ENCODE measurements at regions not wholly inside any gene's neighbourhood (a gene's known extent, or its start where the extent isn't known, plus 50 kb on each side); places are given as distances from the start of the nearest gene placed in this dataset.
A peak's percentile ranks its signal among the peaks of the same experiment; 100 is the strongest.
"Not testable (repeated sequence)": the region's sequence is repeated elsewhere in the genome, so short reads cannot be mapped to it uniquely, and the experiment has no call there.

GRCh38 chr14:30270200-30271161 is 288.5 kb upstream of the G2E3 start:
- peak; percentile 39 for DNase-seq

GRCh38 chr14:30271811-30272323 is 287.1 kb upstream of the G2E3 start:
- DNase-seq: no peak

- DNase-seq: no peak
Observed at GRCh38 chr14:30272848-30273832, 285.8 kb upstream of the G2E3 start.

DNA sequence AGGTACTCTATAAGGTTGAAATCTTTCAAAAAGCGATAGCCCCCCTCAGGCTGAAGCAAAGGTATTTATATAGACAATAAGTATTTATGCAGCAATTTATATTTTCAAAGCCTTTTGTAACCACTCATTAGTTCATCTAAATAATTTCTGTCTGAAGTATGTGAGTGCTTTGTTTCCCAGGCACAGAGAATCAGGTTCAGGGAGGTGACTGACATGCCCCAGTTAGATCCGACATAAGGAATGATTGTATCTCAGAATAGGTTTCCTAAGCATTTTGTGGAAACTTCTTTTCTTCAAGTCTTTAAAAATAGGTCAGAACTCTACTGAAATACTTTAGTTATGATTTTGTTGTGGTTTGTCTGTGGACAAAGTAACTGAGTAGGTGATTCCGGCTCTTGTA is 283.4 kb upstream of the G2E3 start:
- no peak for DNase-seq

- DNase-seq: no peak
Observed at GRCh38 chr14:30277268-30277667, 281.7 kb upstream of the G2E3 start.

- DNase-seq: not testable (repeated sequence)
Observed at GRCh38 chr14:30278856-30279255, 280.1 kb upstream of the G2E3 start.

DNA sequence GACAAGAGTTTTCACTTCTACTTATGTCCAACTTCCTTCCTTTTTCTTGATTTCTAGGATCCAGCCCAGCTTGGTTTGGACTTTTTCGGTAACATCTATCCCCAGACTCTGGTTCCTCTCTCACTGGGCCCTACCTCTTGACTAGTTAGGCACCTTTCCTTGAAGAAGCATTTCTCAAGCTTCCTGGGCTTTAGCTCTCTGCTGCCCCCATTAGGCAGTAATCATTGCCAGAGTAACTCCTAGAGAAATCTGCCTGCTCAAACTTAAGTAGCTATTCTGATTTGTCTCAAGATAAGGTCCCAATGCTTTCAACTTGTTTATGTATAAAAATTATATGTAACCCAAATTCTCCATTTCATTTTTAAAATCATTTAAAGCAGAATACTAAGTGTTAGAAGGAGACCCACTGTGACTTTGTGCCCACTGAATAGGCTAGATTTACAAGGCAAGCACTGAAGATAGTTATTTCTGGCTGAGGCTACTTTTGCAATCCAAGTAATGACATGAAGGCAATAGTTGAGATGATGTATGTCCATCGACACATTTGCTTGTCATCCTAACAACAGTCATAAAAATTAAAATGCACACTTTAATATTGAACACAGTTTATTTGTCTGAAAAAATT is 275.0 kb upstream of the G2E3 start:
- DNase-seq: no peak

DNA sequence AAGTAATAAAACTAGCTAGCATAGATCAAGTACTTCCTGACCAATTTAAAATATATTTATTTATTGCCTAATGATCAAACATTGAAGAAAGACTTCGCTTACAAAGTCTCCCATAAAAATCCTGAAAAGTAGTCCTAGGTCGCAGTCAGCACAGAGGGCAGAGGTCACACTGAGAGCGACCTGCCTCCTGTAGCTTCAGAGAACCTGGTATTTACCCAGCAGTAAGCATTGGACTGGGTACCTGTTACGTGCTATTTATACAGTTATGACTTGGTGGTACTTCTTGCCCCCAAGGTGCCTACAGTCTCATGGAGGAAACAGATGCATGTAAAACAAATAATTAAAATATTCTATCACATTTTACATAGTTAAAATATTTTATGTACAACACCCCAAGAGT is 274.1 kb upstream of the G2E3 start:
- DNase-seq: no peak

DNA sequence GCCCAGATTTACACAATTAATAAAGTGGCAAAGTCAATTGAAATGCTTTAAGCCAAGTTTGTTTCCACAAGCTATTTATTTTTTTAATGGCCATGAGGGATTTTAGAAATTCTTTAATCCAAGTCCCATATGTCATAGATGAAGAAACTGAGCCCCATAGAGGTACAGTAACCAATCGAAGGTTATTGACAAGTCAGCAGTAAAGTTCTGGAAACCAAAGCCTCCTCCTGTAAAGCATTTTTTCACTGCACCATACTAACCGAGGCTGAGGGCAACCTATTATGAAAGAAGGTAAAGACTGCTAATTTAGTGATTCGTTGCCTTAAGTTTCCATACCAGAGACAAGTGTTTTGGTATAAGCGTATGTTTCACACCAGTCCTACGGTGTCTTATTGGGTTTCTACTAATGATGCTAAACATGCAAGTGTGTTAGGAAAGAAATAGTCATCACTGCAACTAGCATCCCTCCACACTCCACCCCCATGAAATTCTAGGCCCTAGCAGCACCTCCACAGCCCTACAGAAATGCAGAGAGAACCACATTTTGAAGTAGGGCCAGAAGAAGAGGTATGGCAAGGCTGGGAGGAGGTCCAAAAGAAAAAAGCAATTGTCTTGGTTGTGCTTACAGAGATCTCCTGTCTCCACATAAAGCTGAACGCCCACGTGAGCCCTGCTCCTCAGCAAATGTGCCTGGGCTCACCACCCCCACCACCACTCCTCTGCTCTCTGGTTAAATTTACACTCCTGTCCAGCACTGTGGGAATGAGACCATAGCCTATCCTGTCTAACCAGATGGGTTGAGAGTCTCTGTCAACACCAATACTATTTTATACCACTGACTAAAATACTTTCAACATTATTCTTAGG is 271.1 kb upstream of the G2E3 start:
- DNase-seq: no peak

- no peak for DNase-seq
Observed at GRCh38 chr14:30290001-30290400, 269.0 kb upstream of the G2E3 start.

- no peak for DNase-seq
Observed at GRCh38 chr14:30291216-30291615, 267.7 kb upstream of the G2E3 start.

DNA sequence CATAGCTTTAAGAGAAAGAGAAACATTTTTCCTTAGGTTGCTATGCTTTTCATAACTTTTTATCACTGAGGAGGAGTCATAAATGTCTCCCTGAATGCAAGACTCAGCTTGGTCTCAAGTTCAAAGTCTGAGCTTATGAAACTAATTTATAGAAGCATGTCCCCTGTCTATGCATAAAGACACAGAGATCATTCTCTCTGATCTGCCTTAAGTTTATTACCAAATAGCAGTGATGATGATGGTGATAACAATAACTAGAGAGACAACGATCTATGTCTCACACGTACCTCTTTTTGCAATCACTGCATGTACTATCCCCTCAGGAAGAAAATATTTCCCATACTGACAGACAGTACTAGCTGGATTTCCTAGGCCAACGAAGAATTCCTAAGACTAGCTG is 266.4 kb upstream of the G2E3 start:
- no peak for DNase-seq

DNA sequence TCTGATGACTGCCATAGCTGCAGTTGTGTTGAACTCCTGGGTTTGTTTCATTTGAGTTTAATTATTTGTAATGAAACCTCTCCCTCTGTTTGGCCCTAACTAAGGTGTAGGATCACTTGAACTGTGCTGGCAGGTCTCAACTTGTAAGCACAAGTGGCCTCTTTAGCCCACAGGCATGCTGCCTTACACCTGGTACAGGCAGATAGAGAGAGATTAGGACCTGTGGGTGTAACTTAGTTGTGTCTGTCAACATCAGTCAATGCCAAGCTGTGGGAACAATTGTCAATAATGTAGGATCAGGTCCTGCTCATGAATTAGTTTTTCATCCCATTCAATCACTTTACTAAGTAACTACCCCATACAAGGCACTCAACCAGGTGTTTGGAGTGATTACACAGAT is 263.0 kb upstream of the G2E3 start:
- DNase-seq: no peak

DNA sequence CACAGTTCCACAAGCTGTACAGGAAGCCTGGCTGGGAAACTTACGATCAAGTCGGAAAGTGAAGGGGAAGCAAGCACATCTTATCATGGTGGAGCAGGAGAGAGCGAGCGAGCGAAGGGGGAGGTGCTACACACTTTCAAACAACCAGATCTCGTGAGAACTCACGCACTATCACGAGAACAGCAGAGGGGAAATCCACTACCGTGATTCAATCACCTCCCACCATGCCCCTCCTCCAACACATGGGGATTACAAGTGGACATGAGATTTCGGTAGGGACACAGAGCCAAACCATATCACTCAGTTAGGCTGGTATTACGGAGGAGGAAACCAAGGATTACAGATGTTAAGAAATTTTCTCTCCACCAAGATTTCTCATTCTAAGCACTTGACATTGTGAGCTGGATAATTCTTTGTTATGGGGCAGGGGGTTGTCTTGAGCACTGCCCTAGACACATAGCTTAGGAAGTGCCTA is 262.0 kb upstream of the G2E3 start:
- no peak for DNase-seq

- DNase-seq: no peak
Observed at GRCh38 chr14:30297876-30298795, 260.8 kb upstream of the G2E3 start.

- DNase-seq: no peak
Observed at GRCh38 chr14:30299915-30300314, 259.0 kb upstream of the G2E3 start.

DNA sequence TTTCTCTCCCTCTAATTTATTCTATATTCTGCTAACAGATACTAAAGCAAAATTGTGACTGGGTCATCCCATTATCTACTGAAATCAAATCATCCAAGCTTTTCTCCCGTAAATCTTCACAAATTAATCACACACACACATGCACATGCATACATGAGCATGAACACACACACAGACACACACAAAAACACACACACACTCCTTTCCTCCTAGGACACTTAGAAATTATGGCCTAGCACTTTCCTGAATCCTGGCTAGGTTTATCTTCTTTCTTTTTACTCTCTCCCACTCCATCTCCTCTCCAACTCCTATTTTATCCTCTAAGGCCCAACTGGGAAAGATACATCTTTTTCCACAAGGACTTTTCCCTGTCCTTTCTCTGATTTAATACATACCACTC is 255.6 kb upstream of the G2E3 start:
- no peak for DNase-seq

DNA sequence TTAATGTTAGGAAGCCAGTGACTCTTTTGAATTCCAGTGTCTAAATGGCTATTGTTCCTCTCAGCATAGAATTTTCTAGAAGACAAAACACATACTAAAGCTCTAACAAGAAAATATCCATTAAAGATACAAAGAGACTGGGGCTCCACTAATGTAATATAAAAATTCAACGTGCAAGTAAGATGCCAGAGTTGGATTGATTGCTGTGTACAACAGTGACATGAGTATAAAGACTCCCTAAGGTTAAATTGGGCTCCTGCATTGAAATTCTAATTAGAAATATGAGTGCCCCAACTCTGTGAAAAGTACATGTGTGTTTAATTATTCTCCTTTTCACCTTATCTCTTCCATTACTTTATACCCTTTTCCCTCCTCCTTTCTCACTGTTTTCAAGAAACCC is 253.6 kb upstream of the G2E3 start:
- no peak for DNase-seq

DNA sequence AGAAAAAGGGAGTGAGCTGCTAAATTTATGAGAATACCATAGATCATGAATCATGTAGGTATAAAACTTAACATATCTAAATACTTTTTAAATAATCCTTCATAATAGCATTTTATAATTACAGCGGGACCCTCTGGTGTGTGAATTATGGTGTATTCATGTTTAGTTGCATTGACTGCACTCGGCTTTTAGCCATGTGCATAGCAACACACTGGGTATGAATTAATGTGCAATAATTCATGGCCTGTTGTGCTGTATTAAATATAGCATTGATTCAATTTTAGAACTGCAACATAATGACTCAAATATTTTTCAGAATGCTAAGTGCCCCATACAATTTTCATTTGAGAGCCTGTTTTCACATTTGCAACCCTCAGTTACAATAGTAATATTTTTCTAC is 249.6 kb upstream of the G2E3 start:
- no peak for DNase-seq

DNA sequence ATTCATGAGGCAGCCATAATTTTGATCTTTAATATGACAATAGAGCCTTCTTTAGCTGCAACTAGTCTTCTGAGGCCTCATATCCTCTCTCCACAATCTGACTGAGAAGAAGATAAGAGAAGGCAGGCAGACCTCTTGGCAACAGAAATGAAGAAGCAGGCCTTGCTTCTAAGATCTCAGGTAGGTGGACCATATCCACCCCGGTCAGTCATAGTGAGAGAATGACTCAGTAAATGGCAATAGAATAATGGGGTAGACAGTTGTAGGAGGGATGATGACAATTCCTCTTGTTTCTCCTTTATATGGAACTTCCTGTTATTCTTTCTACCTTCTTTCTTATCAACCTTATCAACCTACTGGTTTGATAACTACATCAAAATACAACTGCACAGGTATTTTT is 246.7 kb upstream of the G2E3 start:
- no peak for DNase-seq

DNA sequence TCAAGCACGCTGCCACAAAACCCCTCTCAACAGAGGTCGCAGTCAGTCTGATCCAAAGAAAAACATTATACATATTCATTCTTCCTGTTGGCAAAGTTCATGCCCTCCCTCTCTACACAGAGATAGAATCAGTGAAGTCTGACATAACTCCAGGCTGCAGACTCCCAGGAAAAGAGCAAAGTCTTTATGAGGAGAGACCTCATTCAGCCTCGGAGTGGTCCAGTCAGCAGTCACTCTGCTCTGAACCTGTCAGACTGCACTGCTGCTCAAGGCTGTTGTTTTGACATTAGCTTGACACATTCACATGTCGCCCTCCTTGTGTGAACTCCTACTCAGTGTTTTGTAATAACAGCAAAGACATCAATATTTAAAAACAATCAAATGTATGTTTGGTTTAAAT is 241.2 kb upstream of the G2E3 start:
- DNase-seq: no peak

All from CD4-positive, alpha-beta T cell treated with Interleukin-12 subunit alpha and Interleukin-12 subunit beta, for 1 hour (primary cell).